Spleen (tissue), 7 donors: ENCODE measurements at regions not wholly inside any gene's neighbourhood (a gene's known extent, or its start where the extent isn't known, plus 50 kb on each side); places are given as distances from the start of the nearest gene placed in this dataset.

ENCODE experiments used
- POLR2AphosphoS5 ChIP-seq, 3 donors: sonication (generic); formaldehyde crosslinking; IDR thresholded peaks; one replicate each; pipeline ENCODE4 v1.5.1; 2017; ENCODE audit warnings: antibody characterized with exemption in 3 of 3
- TF ChIP-seq, protein P1 (sequence below), 11 experiments: fragments of 200-600 bp in 7 of 11; fragments of 450-650 bp in 4 of 11; sonication (generic) in 4 of 11; IDR thresholded peaks in 8 of 11; conservative IDR thresholded peaks in 3 of 11; 1 replicate in 7 of 11; 2 replicates in 4 of 11; pipeline versions ENCODE4 v1.4.0 to v1.8.0; 2016 to 2021; ENCODE audit warnings: antibody characterized with exemption in 11 of 11, inconsistent platforms in 4 of 11, mild to moderate bottlenecking in 1 of 11
- donor health status: DM: no; HTN: no; CAD: no; lungs with moderate emphysema.
- donor health status: DM: no; HTN: no; CAD: no.
- donor health status: DM: no; HTN: no; CAD: no.

DNA sequence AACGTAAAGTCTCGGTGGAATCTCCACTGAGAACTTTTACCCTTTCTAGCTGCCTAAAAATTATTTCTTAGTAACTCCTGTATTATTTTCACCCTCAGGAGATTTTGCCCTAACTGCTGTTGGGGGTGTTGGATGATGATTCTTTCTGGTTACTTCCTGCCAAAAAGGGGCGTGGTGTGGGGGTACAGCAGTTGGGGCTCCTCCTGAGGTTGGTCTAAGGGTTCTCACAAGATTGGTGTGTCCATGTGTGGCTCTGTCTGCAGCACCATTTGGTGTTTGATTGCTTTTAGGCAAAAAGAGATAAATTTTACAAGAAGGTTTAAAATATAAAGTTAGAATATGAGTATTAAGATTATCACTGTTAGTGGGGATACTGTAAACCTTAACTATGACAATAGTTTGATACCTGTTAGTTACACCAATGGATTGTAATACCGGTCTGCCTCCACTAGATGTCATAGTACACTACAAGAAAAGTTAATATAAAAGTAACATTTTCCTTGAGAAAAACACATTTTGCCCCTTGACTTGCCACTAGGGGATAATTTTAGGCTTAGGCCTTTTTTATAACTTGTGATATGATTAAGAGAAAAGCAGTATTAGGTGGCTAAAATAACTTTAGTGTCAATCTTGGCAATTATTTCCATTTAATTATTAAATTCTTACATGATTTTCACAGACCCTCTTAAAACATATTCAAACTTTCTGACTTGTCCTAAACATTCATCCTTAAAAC, 928.7 kb downstream of the IPMK start:
- TF ChIP-seq, protein P1, sequence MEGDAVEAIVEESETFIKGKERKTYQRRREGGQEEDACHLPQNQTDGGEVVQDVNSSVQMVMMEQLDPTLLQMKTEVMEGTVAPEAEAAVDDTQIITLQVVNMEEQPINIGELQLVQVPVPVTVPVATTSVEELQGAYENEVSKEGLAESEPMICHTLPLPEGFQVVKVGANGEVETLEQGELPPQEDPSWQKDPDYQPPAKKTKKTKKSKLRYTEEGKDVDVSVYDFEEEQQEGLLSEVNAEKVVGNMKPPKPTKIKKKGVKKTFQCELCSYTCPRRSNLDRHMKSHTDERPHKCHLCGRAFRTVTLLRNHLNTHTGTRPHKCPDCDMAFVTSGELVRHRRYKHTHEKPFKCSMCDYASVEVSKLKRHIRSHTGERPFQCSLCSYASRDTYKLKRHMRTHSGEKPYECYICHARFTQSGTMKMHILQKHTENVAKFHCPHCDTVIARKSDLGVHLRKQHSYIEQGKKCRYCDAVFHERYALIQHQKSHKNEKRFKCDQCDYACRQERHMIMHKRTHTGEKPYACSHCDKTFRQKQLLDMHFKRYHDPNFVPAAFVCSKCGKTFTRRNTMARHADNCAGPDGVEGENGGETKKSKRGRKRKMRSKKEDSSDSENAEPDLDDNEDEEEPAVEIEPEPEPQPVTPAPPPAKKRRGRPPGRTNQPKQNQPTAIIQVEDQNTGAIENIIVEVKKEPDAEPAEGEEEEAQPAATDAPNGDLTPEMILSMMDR (IDR thresholded peaks at IDR 0.05 in 8 of 11, conservative IDR thresholded peaks at IDR 0.05 in 3 of 11), result peak in 8 of 11 experiments; percentile 31 to 69 (median 53)
- no peak for TF ChIP-seq POLR2AphosphoS5 (IDR thresholded peaks at IDR 0.05)
